ENCODE measurements at regions not wholly inside any gene's neighbourhood (a gene's known extent, or its start where the extent isn't known, plus 50 kb on each side); places are given as distances from the start of the nearest gene placed in this dataset.

GRCh38 chr12:93944911-93945310, 203.5 kb upstream of the PLXNC1 start:
- Histone ChIP-seq H3K36me3 (ENCODE audit: control insufficient read depth, insufficient read depth, low read length) (no peaks in the 10 kb centered on the region), H3K4me1 (ENCODE audit: control insufficient read depth, insufficient read depth, low read length, poor library complexity, severe bottlenecking) (no peaks in the 10 kb centered on the region), H3K27me3 (replicated peaks; ENCODE audit: control insufficient read depth, insufficient read depth, low read length, poor library complexity, severe bottlenecking) (no peaks in the 10 kb centered on the region), H3K4me3 (ENCODE audit: insufficient read depth, low read depth, low read length, poor library complexity, severe bottlenecking) (no peak overlapping the region), H3K27ac (ENCODE audit: insufficient read depth, low read length, poor library complexity, severe bottlenecking) (no peak overlapping the region), H3K9me3 (ENCODE audit: control insufficient read depth, low read length) (no peaks in the 10 kb centered on the region)
- DNase-seq, result no peak

DNA sequence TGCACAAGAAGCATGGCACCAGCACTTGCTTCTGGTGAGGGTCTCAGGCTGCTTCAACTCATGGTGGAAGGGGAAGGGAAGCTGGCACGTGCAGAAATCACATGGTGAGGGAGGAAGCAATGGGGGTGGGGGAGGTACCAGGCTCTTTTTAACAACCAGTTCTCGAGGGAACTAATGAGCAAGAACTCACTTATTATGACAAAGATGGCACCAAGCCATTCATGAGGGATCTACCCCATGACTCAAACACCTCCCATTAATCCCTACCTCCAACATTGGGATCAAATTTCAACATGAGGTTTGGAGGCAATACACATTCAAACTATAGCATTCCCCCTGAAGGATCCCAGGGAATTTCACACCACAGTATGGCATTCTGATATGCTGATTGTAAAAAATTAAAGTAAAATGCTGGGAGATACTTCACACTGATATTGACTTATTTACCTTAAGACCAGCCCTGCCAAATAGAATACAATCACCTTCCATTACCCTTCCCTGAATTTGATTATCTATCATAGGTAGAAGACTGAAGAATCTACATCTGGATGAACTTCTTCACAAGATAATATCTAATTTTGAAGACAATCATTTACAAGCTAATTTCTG, 201.7 kb upstream of the PLXNC1 start:
- H3K27me3 ChIP-seq (replicated peaks; ENCODE audit: control insufficient read depth, insufficient read depth, low read length, poor library complexity, severe bottlenecking), result no peaks in the 10 kb centered on the region
- no peak overlapping the region for H3K4me3 ChIP-seq (ENCODE audit: insufficient read depth, low read depth, low read length, poor library complexity, severe bottlenecking)
- no peaks in the 10 kb centered on the region for H3K4me1 ChIP-seq (ENCODE audit: control insufficient read depth, insufficient read depth, low read length, poor library complexity, severe bottlenecking)
- no peaks in the 10 kb centered on the region for H3K9me3 ChIP-seq (ENCODE audit: control insufficient read depth, low read length)
- H3K27ac ChIP-seq (ENCODE audit: insufficient read depth, low read length, poor library complexity, severe bottlenecking), result no peak overlapping the region
- H3K36me3 ChIP-seq (ENCODE audit: control insufficient read depth, insufficient read depth, low read length), result no peaks in the 10 kb centered on the region
- DNase-seq, result no peak

- DNase-seq, result no peak
- no peak overlapping the region for H3K4me3 ChIP-seq (ENCODE audit: insufficient read depth, low read depth, low read length, poor library complexity, severe bottlenecking)
- no peaks in the 10 kb centered on the region for H3K27me3 ChIP-seq (replicated peaks; ENCODE audit: control insufficient read depth, insufficient read depth, low read length, poor library complexity, severe bottlenecking)
Observed at GRCh38 chr12:93947486-93947885, 200.9 kb upstream of the PLXNC1 start.

DNA sequence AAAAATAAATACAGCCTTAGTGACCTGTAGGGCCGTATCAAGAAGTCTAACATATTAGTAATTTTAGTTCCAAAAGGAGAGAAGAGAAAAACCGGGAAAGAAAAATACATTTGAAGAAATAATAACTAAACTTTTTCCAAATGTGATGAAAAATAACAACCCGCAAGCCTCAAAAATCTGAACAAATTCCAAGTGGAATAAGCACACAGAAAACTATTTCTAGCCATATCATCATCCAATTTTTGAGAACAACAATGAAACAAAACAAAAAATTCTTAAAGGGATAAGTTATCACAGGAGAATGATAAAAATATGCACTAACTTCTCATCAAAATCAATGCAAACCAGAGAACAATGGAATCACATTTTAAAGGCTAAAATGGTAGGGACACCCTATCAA, 198.1 kb upstream of the PLXNC1 start:
- no peak for DNase-seq
- H3K27me3 ChIP-seq (replicated peaks; ENCODE audit: control insufficient read depth, insufficient read depth, low read length, poor library complexity, severe bottlenecking), result no peaks in the 10 kb centered on the region
- H3K36me3 ChIP-seq (ENCODE audit: control insufficient read depth, insufficient read depth, low read length), result no peaks in the 10 kb centered on the region
- H3K27ac ChIP-seq (ENCODE audit: insufficient read depth, low read length, poor library complexity, severe bottlenecking), result no peak overlapping the region
- H3K9me3 ChIP-seq (ENCODE audit: control insufficient read depth, low read length), result no peaks in the 10 kb centered on the region
- H3K4me1 ChIP-seq (ENCODE audit: control insufficient read depth, insufficient read depth, low read length, poor library complexity, severe bottlenecking), result no peaks in the 10 kb centered on the region
- no peak overlapping the region for H3K4me3 ChIP-seq (ENCODE audit: insufficient read depth, low read depth, low read length, poor library complexity, severe bottlenecking)

More at GRCh38 chr12:93947486-93947885, 200.9 kb upstream of the PLXNC1 start:
- H3K36me3 ChIP-seq (ENCODE audit: control insufficient read depth, insufficient read depth, low read length), result no peaks in the 10 kb centered on the region
- no peak overlapping the region for H3K27ac ChIP-seq (ENCODE audit: insufficient read depth, low read length, poor library complexity, severe bottlenecking)
- no peaks in the 10 kb centered on the region for H3K4me1 ChIP-seq (ENCODE audit: control insufficient read depth, insufficient read depth, low read length, poor library complexity, severe bottlenecking)
- H3K9me3 ChIP-seq (ENCODE audit: control insufficient read depth, low read length), result no peaks in the 10 kb centered on the region

- no peak for DNase-seq
- H3K4me1 ChIP-seq (ENCODE audit: control insufficient read depth, insufficient read depth, low read length, poor library complexity, severe bottlenecking), result no peaks in the 10 kb centered on the region
- no peaks in the 10 kb centered on the region for H3K36me3 ChIP-seq (ENCODE audit: control insufficient read depth, insufficient read depth, low read length)
- no peaks in the 10 kb centered on the region for H3K27me3 ChIP-seq (replicated peaks; ENCODE audit: control insufficient read depth, insufficient read depth, low read length, poor library complexity, severe bottlenecking)
- no peak overlapping the region for H3K27ac ChIP-seq (ENCODE audit: insufficient read depth, low read length, poor library complexity, severe bottlenecking)
- no peak overlapping the region for H3K4me3 ChIP-seq (ENCODE audit: insufficient read depth, low read depth, low read length, poor library complexity, severe bottlenecking)
- no peaks in the 10 kb centered on the region for H3K9me3 ChIP-seq (ENCODE audit: control insufficient read depth, low read length)
Observed at GRCh38 chr12:93954166-93955112, 193.9 kb upstream of the PLXNC1 start.

DNA sequence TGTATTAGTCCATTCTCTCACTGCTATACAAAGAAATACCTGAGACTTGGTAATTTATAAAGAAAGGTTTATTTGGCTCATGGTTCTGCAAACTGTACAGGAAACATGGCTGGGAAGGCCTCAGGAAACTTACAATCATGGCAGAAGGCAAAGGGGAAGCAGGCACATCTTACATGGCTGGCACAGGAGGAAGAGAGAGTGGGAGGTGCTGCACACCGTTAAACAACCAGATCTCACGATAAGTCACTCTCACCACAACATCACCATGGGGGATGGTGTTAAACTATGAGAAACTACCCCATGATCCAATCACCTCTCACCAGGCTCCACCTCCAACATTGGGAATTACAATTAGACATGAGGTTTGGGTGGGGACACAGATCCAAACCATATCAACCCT, 191.8 kb upstream of the PLXNC1 start:
- Histone ChIP-seq H3K27me3 (replicated peaks; ENCODE audit: control insufficient read depth, insufficient read depth, low read length, poor library complexity, severe bottlenecking) (no peaks in the 10 kb centered on the region), H3K4me1 (ENCODE audit: control insufficient read depth, insufficient read depth, low read length, poor library complexity, severe bottlenecking) (no peaks in the 10 kb centered on the region), H3K4me3 (ENCODE audit: insufficient read depth, low read depth, low read length, poor library complexity, severe bottlenecking) (no peak overlapping the region), H3K36me3 (ENCODE audit: control insufficient read depth, insufficient read depth, low read length) (no peaks in the 10 kb centered on the region), H3K9me3 (ENCODE audit: control insufficient read depth, low read length) (no peaks in the 10 kb centered on the region), H3K27ac (ENCODE audit: insufficient read depth, low read length, poor library complexity, severe bottlenecking) (no peak overlapping the region)
- DNase-seq, result no peak

GRCh38 chr12:93957168-93957567, 191.2 kb upstream of the PLXNC1 start:
- H3K4me1 ChIP-seq (ENCODE audit: control insufficient read depth, insufficient read depth, low read length, poor library complexity, severe bottlenecking), result no peaks in the 10 kb centered on the region
- H3K9me3 ChIP-seq (ENCODE audit: control insufficient read depth, low read length), result no peaks in the 10 kb centered on the region
- H3K27ac ChIP-seq (ENCODE audit: insufficient read depth, low read length, poor library complexity, severe bottlenecking), result no peak overlapping the region
- no peak overlapping the region for H3K4me3 ChIP-seq (ENCODE audit: insufficient read depth, low read depth, low read length, poor library complexity, severe bottlenecking)
- H3K36me3 ChIP-seq (ENCODE audit: control insufficient read depth, insufficient read depth, low read length), result no peaks in the 10 kb centered on the region
- DNase-seq, result no peak
- H3K27me3 ChIP-seq (replicated peaks; ENCODE audit: control insufficient read depth, insufficient read depth, low read length, poor library complexity, severe bottlenecking), result no peaks in the 10 kb centered on the region

DNA sequence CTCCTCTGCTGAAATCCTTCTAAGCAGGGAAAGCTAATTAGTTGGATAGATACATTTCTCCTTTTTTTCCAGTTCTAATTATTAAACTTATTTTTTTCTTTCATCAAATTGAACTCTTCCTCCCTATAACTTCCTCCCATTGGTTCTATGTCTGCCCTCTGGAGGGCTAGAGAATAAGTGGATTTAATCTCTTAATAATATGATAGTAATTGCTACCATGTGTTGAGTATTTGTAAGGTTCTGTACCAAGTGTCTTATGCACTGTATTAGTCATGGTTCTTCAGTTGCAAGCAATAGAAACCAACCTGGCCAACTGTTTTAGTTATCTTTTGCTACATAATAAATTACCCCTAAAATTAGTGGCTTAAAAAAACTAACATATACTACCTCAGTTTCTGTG, 190.5 kb upstream of the PLXNC1 start:
- no peaks in the 10 kb centered on the region for H3K9me3 ChIP-seq (ENCODE audit: control insufficient read depth, low read length)
- H3K27me3 ChIP-seq (replicated peaks; ENCODE audit: control insufficient read depth, insufficient read depth, low read length, poor library complexity, severe bottlenecking), result no peaks in the 10 kb centered on the region
- H3K4me3 ChIP-seq (ENCODE audit: insufficient read depth, low read depth, low read length, poor library complexity, severe bottlenecking), result no peak overlapping the region
- no peaks in the 10 kb centered on the region for H3K4me1 ChIP-seq (ENCODE audit: control insufficient read depth, insufficient read depth, low read length, poor library complexity, severe bottlenecking)
- no peaks in the 10 kb centered on the region for H3K36me3 ChIP-seq (ENCODE audit: control insufficient read depth, insufficient read depth, low read length)
- no peak for DNase-seq
- H3K27ac ChIP-seq (ENCODE audit: insufficient read depth, low read length, poor library complexity, severe bottlenecking), result no peak overlapping the region

GRCh38 chr12:93959657-93960056, 188.7 kb upstream of the PLXNC1 start:
- no peak overlapping the region for H3K4me3 ChIP-seq (ENCODE audit: insufficient read depth, low read depth, low read length, poor library complexity, severe bottlenecking)

GRCh38 chr12:93960521-93960920, 187.9 kb upstream of the PLXNC1 start:
- H3K27ac ChIP-seq (ENCODE audit: insufficient read depth, low read length, poor library complexity, severe bottlenecking), result no peak overlapping the region
- no peaks in the 10 kb centered on the region for H3K36me3 ChIP-seq (ENCODE audit: control insufficient read depth, insufficient read depth, low read length)
- H3K4me3 ChIP-seq (ENCODE audit: insufficient read depth, low read depth, low read length, poor library complexity, severe bottlenecking), result no peak overlapping the region
- no peaks in the 10 kb centered on the region for H3K27me3 ChIP-seq (replicated peaks; ENCODE audit: control insufficient read depth, insufficient read depth, low read length, poor library complexity, severe bottlenecking)
- DNase-seq, result no peak
- no peaks in the 10 kb centered on the region for H3K9me3 ChIP-seq (ENCODE audit: control insufficient read depth, low read length)
- H3K4me1 ChIP-seq (ENCODE audit: control insufficient read depth, insufficient read depth, low read length, poor library complexity, severe bottlenecking), result no peaks in the 10 kb centered on the region

More at GRCh38 chr12:93959657-93960056, 188.7 kb upstream of the PLXNC1 start:
- no peaks in the 10 kb centered on the region for H3K4me1 ChIP-seq (ENCODE audit: control insufficient read depth, insufficient read depth, low read length, poor library complexity, severe bottlenecking)
- H3K9me3 ChIP-seq (ENCODE audit: control insufficient read depth, low read length), result no peaks in the 10 kb centered on the region
- no peak for DNase-seq
- H3K27ac ChIP-seq (ENCODE audit: insufficient read depth, low read length, poor library complexity, severe bottlenecking), result no peak overlapping the region
- H3K27me3 ChIP-seq (replicated peaks; ENCODE audit: control insufficient read depth, insufficient read depth, low read length, poor library complexity, severe bottlenecking), result no peaks in the 10 kb centered on the region
- H3K36me3 ChIP-seq (ENCODE audit: control insufficient read depth, insufficient read depth, low read length), result no peaks in the 10 kb centered on the region

Measured in effector memory CD4-positive, alpha-beta T cell (primary cell).